SIG-M5 treated with dmso at 0.1 percent for 504 hours (cell line): ENCODE measurements at regions not wholly inside any gene's neighbourhood (a gene's known extent, or its start where the extent isn't known, plus 50 kb on each side); places are given as distances from the start of the nearest gene placed in this dataset.

ENCODE experiments used
- DNase-seq: peaks from one replicate; lab custom pipeline; 2025; ENCODE audit not compliant: unreplicated experiment; lab: John Stamatoyannopoulos, UW

DNA sequence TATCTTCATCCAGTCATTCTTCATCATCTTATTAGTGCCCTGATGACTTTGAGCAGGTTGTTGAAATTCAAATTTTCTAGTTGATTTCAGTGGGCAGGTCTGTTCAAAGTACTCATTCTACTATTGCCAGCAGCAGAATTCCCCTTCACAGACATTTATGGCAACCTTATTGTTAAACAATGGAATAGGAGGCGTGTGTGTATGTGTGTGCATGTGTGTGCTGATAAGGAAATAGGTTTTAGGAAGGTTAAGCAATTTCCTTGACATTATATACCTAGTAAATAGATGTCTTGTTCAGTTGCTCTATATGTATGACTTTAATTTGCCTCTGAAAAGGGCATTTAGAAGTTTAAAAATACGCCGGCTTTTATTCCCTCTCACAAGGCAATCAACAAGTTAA lies 601.4 kb upstream of the CA10 start:
- DNase-seq, result no peak

DNA sequence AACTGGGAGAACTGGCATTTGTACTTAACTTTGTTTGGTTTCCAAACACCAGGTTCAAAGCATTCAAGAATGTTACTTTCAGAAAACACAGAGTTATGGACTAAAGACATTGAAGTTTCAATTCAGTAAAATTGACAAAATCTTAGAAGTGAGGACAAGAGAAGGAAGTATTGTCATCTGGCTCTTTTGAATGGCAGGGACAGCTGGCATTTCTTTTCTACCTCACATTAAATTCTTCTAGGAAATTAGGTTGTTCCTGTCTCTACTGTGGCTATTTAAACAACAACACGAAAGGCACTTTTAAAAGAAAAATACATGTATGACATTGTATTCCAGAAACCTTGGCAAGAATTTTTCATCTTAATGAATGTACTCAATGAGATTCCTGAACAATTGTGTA lies 600.0 kb upstream of the CA10 start:
- no peak for DNase-seq

- DNase-seq, result no peak
These were observed 598.2 kb upstream of the CA10 start for GRCh38 chr17:52756746-52757145.

GRCh38 chr17:52754838-52755237 lies 596.3 kb upstream of the CA10 start:
- DNase-seq, result no peak

DNA sequence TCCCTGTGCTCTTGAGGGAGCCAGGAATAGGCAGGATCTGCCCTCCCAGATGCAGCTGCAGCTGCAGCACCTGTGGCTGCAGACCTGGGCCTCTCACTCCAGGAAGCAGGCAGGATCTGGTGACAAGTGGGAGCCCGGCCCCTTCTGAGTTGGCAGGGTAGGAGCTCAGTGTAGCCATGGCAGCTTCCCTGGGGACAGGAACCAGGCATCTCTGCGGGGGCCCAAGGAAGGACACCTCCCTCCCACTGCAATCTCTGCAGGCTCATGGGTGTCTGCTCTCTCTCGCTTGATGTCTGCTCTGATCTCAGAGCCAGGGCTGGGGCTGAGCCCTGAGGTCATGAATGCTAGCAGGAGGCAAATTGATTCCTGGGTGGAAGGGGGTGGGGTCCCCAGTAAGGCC lies 592.5 kb upstream of the CA10 start:
- no peak for DNase-seq

DNA sequence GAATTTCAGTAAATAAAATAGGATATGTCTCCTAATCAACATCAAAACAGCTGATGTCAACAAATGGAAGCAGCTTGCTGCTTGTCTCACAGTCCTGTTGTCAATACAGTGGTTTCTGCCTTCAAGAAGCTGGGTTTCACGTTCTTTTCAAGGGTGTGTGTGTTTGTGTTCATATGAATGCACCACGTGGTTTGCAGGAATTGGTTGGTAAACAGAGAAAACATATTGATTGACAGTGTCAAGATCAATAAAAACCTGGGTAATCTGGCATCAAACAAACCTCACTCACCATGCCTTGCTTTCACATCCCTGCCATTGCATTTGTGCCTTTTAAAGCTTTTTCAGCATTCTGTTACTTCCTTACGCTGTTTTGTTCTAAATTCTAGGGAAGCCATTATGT lies 585.7 kb upstream of the CA10 start:
- no peak for DNase-seq

GRCh38 chr17:52740006-52740405 lies 581.5 kb upstream of the CA10 start:
- DNase-seq, result no peak

GRCh38 chr17:52738791-52739190 lies 580.3 kb upstream of the CA10 start:
- no peak for DNase-seq

GRCh38 chr17:52737071-52737470 lies 578.6 kb upstream of the CA10 start:
- no peak for DNase-seq

DNA sequence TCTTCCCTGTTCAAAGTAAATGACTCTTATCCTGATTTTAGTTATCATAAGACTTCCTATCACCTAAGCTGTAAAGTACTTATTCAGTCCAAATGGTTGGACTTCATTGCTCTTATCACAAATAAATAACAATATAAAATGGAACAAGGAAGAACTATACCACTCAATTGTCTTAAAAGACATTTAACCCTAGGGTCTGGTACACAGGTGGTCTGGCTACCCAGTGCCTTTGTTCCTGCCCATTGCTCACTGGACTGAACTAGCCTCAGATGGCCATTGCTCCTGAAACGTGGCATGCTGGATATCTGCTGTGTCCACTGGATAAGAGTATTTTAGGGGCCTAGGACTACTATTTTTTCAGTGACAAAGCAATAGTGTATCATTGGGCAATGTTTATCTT lies 574.3 kb upstream of the CA10 start:
- DNase-seq, result no peak

DNA sequence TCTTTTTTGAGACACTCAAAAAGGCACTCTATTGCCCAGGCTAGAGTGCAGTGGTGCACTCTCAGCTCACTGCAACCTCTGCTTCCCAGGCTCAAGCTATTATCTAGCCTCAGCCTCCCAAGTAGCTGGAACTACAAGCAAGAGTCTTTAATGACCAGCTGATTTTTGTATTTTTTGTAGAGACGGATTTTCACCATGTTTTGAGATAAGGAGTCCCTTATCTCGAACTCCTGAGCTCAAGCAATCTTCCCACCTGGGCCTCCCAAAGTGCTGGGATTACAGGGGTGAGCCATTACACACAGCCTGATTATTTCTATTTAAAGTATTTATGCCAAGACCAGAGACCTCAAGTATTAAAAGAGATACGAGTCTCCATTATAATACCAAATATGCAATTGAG lies 566.1 kb upstream of the CA10 start:
- DNase-seq, result no peak

GRCh38 chr17:52721910-52722309 lies 563.4 kb upstream of the CA10 start:
- no peak for DNase-seq

- no peak for DNase-seq
These were observed 551.9 kb upstream of the CA10 start for GRCh38 chr17:52710363-52710901.

DNA sequence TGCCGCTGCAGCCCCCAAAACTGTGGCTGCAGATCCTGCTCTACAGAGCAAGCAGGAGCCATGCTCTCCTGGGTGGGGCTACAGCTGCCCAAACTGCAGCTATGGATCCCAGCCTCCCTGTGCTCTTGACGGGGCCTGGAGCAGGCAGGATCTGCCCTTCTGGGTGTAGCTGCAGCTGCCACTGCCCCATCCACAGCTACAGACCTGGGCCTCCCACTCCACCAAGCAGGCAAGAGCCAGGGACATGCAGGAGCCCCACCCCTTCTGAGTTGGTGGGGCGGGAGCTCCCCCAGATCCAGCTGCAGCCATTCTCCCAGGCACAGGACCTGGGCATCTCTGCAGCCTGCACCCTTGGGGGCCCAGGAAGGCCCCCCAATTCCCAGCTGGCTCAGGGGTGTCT lies 551.2 kb upstream of the CA10 start:
- DNase-seq, result no peak

DNA sequence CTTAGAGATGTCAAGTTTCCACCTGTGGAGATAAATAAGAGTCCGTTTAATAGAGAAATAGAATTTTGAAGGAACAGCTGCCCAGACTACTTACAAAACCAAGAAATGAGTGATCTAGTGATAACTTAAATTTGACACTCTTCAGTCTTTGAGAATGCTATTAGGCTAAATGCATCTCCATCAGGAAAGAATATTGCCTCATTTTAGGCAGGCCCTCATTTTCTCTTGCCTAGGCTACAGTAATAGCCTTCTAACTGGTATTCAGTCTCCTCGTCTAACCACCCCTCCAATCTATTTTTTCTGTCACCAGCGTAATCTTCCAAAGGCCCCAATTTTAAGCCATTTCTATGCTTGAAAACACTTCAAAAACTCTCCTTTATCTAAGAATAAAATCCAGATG lies 537.8 kb upstream of the CA10 start:
- no peak for DNase-seq

GRCh38 chr17:52686140-52686539 lies 527.6 kb upstream of the CA10 start:
- DNase-seq, result no peak

- no peak for DNase-seq
These were observed 523.0 kb upstream of the CA10 start for GRCh38 chr17:52681480-52681879.

DNA sequence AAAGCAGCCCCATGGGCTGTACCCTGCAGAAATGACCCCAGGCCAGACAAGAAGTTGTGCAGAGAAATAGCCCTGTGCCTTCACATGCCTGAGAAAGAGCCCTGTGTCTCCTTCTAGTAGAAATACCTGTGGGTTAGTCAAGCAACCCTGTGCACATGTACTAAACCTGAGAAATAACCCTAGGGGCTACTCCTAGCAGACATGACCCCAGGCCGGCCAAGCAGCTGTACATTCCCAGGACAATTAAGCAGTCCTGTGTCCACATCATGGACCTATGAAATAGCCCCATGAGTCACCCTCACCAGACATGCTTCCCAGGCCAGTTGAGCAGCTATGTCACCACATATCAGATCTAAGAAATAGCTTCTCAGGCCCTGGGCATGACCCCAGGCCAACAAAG lies 519.7 kb upstream of the CA10 start:
- peak; percentile 5 for DNase-seq

GRCh38 chr17:52674686-52675085 lies 516.2 kb upstream of the CA10 start:
- no peak for DNase-seq

DNA sequence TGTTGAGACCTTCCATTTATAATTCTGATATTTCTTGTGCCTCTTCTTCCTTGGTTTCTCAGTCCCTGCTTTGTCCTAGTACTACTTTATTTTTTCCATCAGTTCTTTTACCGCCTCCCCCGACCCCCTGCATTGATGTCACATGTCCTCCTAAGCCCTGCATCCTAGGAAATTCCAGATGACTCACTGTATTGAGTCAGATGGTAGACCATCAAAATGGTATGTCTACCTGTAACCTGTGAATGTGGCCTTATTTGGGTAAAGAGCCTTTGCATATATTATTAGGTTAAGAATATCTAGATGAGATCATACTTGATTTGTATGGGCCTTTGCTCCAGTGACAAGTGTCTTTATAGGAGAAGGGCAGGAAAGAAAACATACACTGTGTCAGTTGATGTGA lies 515.3 kb upstream of the CA10 start:
- no peak for DNase-seq

- no peak for DNase-seq
These were observed 507.8 kb upstream of the CA10 start for GRCh38 chr17:52666264-52666663.

DNA sequence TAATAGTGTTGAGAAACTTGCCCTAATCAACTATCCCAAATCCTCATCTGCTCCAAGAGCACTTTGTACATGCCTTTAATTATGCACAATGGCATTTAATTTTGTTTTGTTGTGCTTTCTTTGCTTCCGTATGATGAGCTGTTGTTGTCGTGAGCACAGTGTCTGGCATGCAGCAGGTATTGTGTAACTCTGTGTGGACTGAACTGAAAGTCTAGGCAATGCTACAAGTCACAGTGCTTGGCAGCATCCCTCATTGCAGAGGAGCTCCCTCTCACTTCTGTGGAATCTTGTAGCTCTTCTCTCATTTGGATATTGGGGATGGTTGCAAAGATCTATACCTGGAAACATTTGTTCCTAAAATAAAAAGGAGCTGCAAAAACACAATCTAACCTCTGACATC lies 502.2 kb upstream of the CA10 start:
- DNase-seq, result no peak

GRCh38 chr17:52653014-52653413 lies 494.5 kb upstream of the CA10 start:
- no peak for DNase-seq

DNA sequence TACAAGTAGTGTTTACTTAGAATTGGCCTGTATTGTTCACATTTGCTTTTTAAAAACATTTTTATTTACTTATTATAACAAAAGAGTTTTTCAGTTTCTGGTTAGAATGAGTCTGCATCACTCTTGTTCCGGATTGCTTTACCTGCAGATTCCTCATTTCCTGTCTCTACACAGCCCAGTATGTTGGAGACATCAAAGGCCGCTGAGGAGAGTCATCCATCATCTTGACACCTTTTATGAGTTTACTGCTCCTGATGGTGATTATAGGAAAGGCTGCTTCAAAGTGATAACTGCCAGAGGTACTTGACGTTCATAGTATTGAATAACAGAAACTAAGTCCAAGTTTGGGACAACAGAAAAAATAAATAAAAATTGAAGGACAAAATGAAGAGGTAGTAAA lies 490.5 kb upstream of the CA10 start:
- DNase-seq, result no peak
